ENCODE measurements at regions not wholly inside any gene's neighbourhood (a gene's known extent, or its start where the extent isn't known, plus 50 kb on each side); places are given as distances from the start of the nearest gene placed in this dataset.
"Not testable (repeated sequence)": the region's sequence is repeated elsewhere in the genome, so short reads cannot be mapped to it uniquely, and the experiment has no call there.

- not testable (repeated sequence) for H3K4me3 ChIP-seq (ENCODE audit: low read depth in 1 of 2, low read length in 2 of 2); H3K27ac ChIP-seq (ENCODE audit: low read length); H3K27me3 ChIP-seq (ENCODE audit: low read depth, low read length); H3K4me1 ChIP-seq (ENCODE audit: control insufficient read depth in 1 of 2, insufficient read depth in 2 of 2, low read length in 2 of 2); H3K36me3 ChIP-seq (ENCODE audit: control insufficient read depth in 1 of 2, insufficient read depth in 2 of 2, low read length in 2 of 2); H3K9me3 ChIP-seq (ENCODE audit: control insufficient read depth in 1 of 2, low read length in 2 of 2)
Observed at GRCh38 chr2:147000151-147000550, 844.7 kb upstream of the ACVR2A start.

GRCh38 chr2:146997945-146998344 is 846.9 kb upstream of the ACVR2A start:
- H3K27me3 ChIP-seq (ENCODE audit: low read depth, low read length): no peaks in the 10 kb centered on the region
- H3K27ac ChIP-seq (ENCODE audit: low read length): no peak overlapping the region
- no peaks in the 10 kb centered on the region for H3K36me3 ChIP-seq (ENCODE audit: control insufficient read depth in 1 of 2, insufficient read depth in 2 of 2, low read length in 2 of 2)
- H3K4me1 ChIP-seq (ENCODE audit: control insufficient read depth in 1 of 2, insufficient read depth in 2 of 2, low read length in 2 of 2): no peaks in the 10 kb centered on the region
- no peak overlapping the region for H3K4me3 ChIP-seq (ENCODE audit: low read depth in 1 of 2, low read length in 2 of 2)
- H3K9me3 ChIP-seq (ENCODE audit: control insufficient read depth in 1 of 2, low read length in 2 of 2): no peaks in the 10 kb centered on the region

GRCh38 chr2:146997488-146997887 is 847.3 kb upstream of the ACVR2A start:
- Histone ChIP-seq H3K27me3 (ENCODE audit: low read depth, low read length) (no peaks in the 10 kb centered on the region), H3K9me3 (ENCODE audit: control insufficient read depth in 1 of 2, low read length in 2 of 2) (no peaks in the 10 kb centered on the region), H3K4me3 (ENCODE audit: low read depth in 1 of 2, low read length in 2 of 2) (no peak overlapping the region), H3K4me1 (ENCODE audit: control insufficient read depth in 1 of 2, insufficient read depth in 2 of 2, low read length in 2 of 2) (no peaks in the 10 kb centered on the region), H3K36me3 (ENCODE audit: control insufficient read depth in 1 of 2, insufficient read depth in 2 of 2, low read length in 2 of 2) (no peaks in the 10 kb centered on the region), H3K27ac (ENCODE audit: low read length) (no peak overlapping the region)

GRCh38 chr2:146994246-146994645 is 850.6 kb upstream of the ACVR2A start:
- no peaks in the 10 kb centered on the region for H3K27me3 ChIP-seq (ENCODE audit: low read depth, low read length)
- H3K4me1 ChIP-seq (ENCODE audit: control insufficient read depth in 1 of 2, insufficient read depth in 2 of 2, low read length in 2 of 2): no peaks in the 10 kb centered on the region
- H3K4me3 ChIP-seq (ENCODE audit: low read depth in 1 of 2, low read length in 2 of 2): no peak overlapping the region
- no peaks in the 10 kb centered on the region for H3K36me3 ChIP-seq (ENCODE audit: control insufficient read depth in 1 of 2, insufficient read depth in 2 of 2, low read length in 2 of 2)
- no peak overlapping the region for H3K27ac ChIP-seq (ENCODE audit: low read length)
- H3K9me3 ChIP-seq (ENCODE audit: control insufficient read depth in 1 of 2, low read length in 2 of 2): no peaks in the 10 kb centered on the region

- H3K9me3 ChIP-seq (ENCODE audit: control insufficient read depth in 1 of 2, low read length in 2 of 2): no peaks in the 10 kb centered on the region
- no peaks in the 10 kb centered on the region for H3K36me3 ChIP-seq (ENCODE audit: control insufficient read depth in 1 of 2, insufficient read depth in 2 of 2, low read length in 2 of 2)
- H3K27ac ChIP-seq (ENCODE audit: low read length): no peak overlapping the region
- H3K4me1 ChIP-seq (ENCODE audit: control insufficient read depth in 1 of 2, insufficient read depth in 2 of 2, low read length in 2 of 2): no peaks in the 10 kb centered on the region
- no peaks in the 10 kb centered on the region for H3K27me3 ChIP-seq (ENCODE audit: low read depth, low read length)
- no peak overlapping the region for H3K4me3 ChIP-seq (ENCODE audit: low read depth in 1 of 2, low read length in 2 of 2)
Observed at GRCh38 chr2:146992466-146992865, 852.4 kb upstream of the ACVR2A start.

GRCh38 chr2:146992057-146992456 is 852.8 kb upstream of the ACVR2A start:
- H3K27ac ChIP-seq (ENCODE audit: low read length): no peak overlapping the region
- H3K4me1 ChIP-seq (ENCODE audit: control insufficient read depth in 1 of 2, insufficient read depth in 2 of 2, low read length in 2 of 2): no peaks in the 10 kb centered on the region
- H3K9me3 ChIP-seq (ENCODE audit: control insufficient read depth in 1 of 2, low read length in 2 of 2): no peaks in the 10 kb centered on the region
- H3K4me3 ChIP-seq (ENCODE audit: low read depth in 1 of 2, low read length in 2 of 2): no peak overlapping the region
- no peaks in the 10 kb centered on the region for H3K27me3 ChIP-seq (ENCODE audit: low read depth, low read length)
- H3K36me3 ChIP-seq (ENCODE audit: control insufficient read depth in 1 of 2, insufficient read depth in 2 of 2, low read length in 2 of 2): no peaks in the 10 kb centered on the region

- Histone ChIP-seq H3K36me3 (ENCODE audit: control insufficient read depth in 1 of 2, insufficient read depth in 2 of 2, low read length in 2 of 2) (no peaks in the 10 kb centered on the region), H3K27ac (ENCODE audit: low read length) (no peak overlapping the region), H3K4me1 (ENCODE audit: control insufficient read depth in 1 of 2, insufficient read depth in 2 of 2, low read length in 2 of 2) (no peaks in the 10 kb centered on the region), H3K9me3 (ENCODE audit: control insufficient read depth in 1 of 2, low read length in 2 of 2) (no peaks in the 10 kb centered on the region), H3K27me3 (ENCODE audit: low read depth, low read length) (no peaks in the 10 kb centered on the region), H3K4me3 (ENCODE audit: low read depth in 1 of 2, low read length in 2 of 2) (no peak overlapping the region)
Observed at GRCh38 chr2:146990311-146991054, 854.3 kb upstream of the ACVR2A start.

GRCh38 chr2:146989741-146990140 is 855.1 kb upstream of the ACVR2A start:
- Histone ChIP-seq H3K27me3 (ENCODE audit: low read depth, low read length) (no peaks in the 10 kb centered on the region), H3K27ac (ENCODE audit: low read length) (no peak overlapping the region), H3K9me3 (ENCODE audit: control insufficient read depth in 1 of 2, low read length in 2 of 2) (no peaks in the 10 kb centered on the region), H3K4me1 (ENCODE audit: control insufficient read depth in 1 of 2, insufficient read depth in 2 of 2, low read length in 2 of 2) (no peaks in the 10 kb centered on the region), H3K4me3 (ENCODE audit: low read depth in 1 of 2, low read length in 2 of 2) (no peak overlapping the region), H3K36me3 (ENCODE audit: control insufficient read depth in 1 of 2, insufficient read depth in 2 of 2, low read length in 2 of 2) (no peaks in the 10 kb centered on the region)

- H3K4me1 ChIP-seq (ENCODE audit: control insufficient read depth in 1 of 2, insufficient read depth in 2 of 2, low read length in 2 of 2): no peaks in the 10 kb centered on the region
- H3K27ac ChIP-seq (ENCODE audit: low read length): no peak overlapping the region
- H3K9me3 ChIP-seq (ENCODE audit: control insufficient read depth in 1 of 2, low read length in 2 of 2): no peaks in the 10 kb centered on the region
- no peak overlapping the region for H3K4me3 ChIP-seq (ENCODE audit: low read depth in 1 of 2, low read length in 2 of 2)
- no peaks in the 10 kb centered on the region for H3K27me3 ChIP-seq (ENCODE audit: low read depth, low read length)
- H3K36me3 ChIP-seq (ENCODE audit: control insufficient read depth in 1 of 2, insufficient read depth in 2 of 2, low read length in 2 of 2): no peaks in the 10 kb centered on the region
Observed at GRCh38 chr2:146987996-146988395, 856.8 kb upstream of the ACVR2A start.

- H3K4me1 ChIP-seq (ENCODE audit: control insufficient read depth in 1 of 2, insufficient read depth in 2 of 2, low read length in 2 of 2): no peaks in the 10 kb centered on the region
- H3K27me3 ChIP-seq (ENCODE audit: low read depth, low read length): no peaks in the 10 kb centered on the region
- H3K9me3 ChIP-seq (ENCODE audit: control insufficient read depth in 1 of 2, low read length in 2 of 2): no peaks in the 10 kb centered on the region
- H3K4me3 ChIP-seq (ENCODE audit: low read depth in 1 of 2, low read length in 2 of 2): no peak overlapping the region
- no peaks in the 10 kb centered on the region for H3K36me3 ChIP-seq (ENCODE audit: control insufficient read depth in 1 of 2, insufficient read depth in 2 of 2, low read length in 2 of 2)
- H3K27ac ChIP-seq (ENCODE audit: low read length): no peak overlapping the region
Observed at GRCh38 chr2:146986161-146986560, 858.7 kb upstream of the ACVR2A start.

GRCh38 chr2:146985753-146986152 is 859.1 kb upstream of the ACVR2A start:
- H3K9me3 ChIP-seq (ENCODE audit: control insufficient read depth in 1 of 2, low read length in 2 of 2): no peaks in the 10 kb centered on the region
- no peaks in the 10 kb centered on the region for H3K4me1 ChIP-seq (ENCODE audit: control insufficient read depth in 1 of 2, insufficient read depth in 2 of 2, low read length in 2 of 2)
- no peaks in the 10 kb centered on the region for H3K36me3 ChIP-seq (ENCODE audit: control insufficient read depth in 1 of 2, insufficient read depth in 2 of 2, low read length in 2 of 2)
- H3K27me3 ChIP-seq (ENCODE audit: low read depth, low read length): no peaks in the 10 kb centered on the region
- H3K4me3 ChIP-seq (ENCODE audit: low read depth in 1 of 2, low read length in 2 of 2): no peak overlapping the region
- H3K27ac ChIP-seq (ENCODE audit: low read length): no peak overlapping the region

- Histone ChIP-seq H3K9me3 (ENCODE audit: control insufficient read depth in 1 of 2, low read length in 2 of 2) (no peaks in the 10 kb centered on the region), H3K27ac (ENCODE audit: low read length) (no peak overlapping the region), H3K4me3 (ENCODE audit: low read depth in 1 of 2, low read length in 2 of 2) (no peak overlapping the region), H3K4me1 (ENCODE audit: control insufficient read depth in 1 of 2, insufficient read depth in 2 of 2, low read length in 2 of 2) (no peaks in the 10 kb centered on the region), H3K36me3 (ENCODE audit: control insufficient read depth in 1 of 2, insufficient read depth in 2 of 2, low read length in 2 of 2) (no peaks in the 10 kb centered on the region), H3K27me3 (ENCODE audit: low read depth, low read length) (no peaks in the 10 kb centered on the region)
Observed at GRCh38 chr2:146984014-146984413, 860.8 kb upstream of the ACVR2A start.

Measured in muscle layer of duodenum (tissue), 2 donors.